Astrocyte (in vitro differentiated cells and primary cell): ENCODE measurements at regions not wholly inside any gene's neighbourhood (a gene's known extent, or its start where the extent isn't known, plus 50 kb on each side); places are given as distances from the start of the nearest gene placed in this dataset.

Experiments
- DNase-seq: peaks from one replicate; pipeline ENCODE4 v3.0.0-alpha.2; 2010; ENCODE audit warnings: low read depth
- FAIRE-seq: peaks from 2 replicates; lab custom pipeline; 2011; peaks lifted over from hg19 to GRCh38; lab: Jason Lieb, UNC
- H2AFZ ChIP-seq: 2 replicates; pipeline ENCODE4 v1.6.0; 2012; ENCODE audit warnings: low read depth, low read length, inconsistent platforms
- H3K27ac ChIP-seq: 2 replicates; pipeline ENCODE4 v1.5.1; 2011; ENCODE audit warnings: low read depth, low read length, inconsistent platforms
- H3K27me3 ChIP-seq: 2 replicates; pipeline ENCODE4 v1.6.0; 2011; ENCODE audit warnings: low read length, inconsistent platforms; ENCODE audit not compliant: insufficient read depth
- H3K36me3 ChIP-seq: 2 replicates; pipeline ENCODE4 v1.5.1; 2011; ENCODE audit warnings: low read length, inconsistent platforms; ENCODE audit not compliant: insufficient read depth
- H3K4me1 ChIP-seq: 2 replicates; pipeline ENCODE4 v1.5.1; 2011; ENCODE audit warnings: low read length, inconsistent platforms; ENCODE audit not compliant: insufficient read depth
- H3K4me2 ChIP-seq: 2 replicates; pipeline ENCODE4 v1.6.0; 2012; ENCODE audit warnings: low read length, inconsistent platforms
- H3K4me3 ChIP-seq: 2 replicates; pipeline ENCODE4 v1.5.1; 2011; ENCODE audit warnings: low read depth, mild to moderate bottlenecking, low read length, inconsistent platforms; ENCODE audit not compliant: insufficient read depth
- H3K79me2 ChIP-seq: 2 replicates; pipeline ENCODE4 v1.6.0; 2012; ENCODE audit warnings: mild to moderate bottlenecking, low read length, inconsistent platforms; ENCODE audit not compliant: insufficient read depth
- H3K9ac ChIP-seq: 2 replicates; pipeline ENCODE4 v1.6.0; 2012; ENCODE audit warnings: mild to moderate bottlenecking, low read length, inconsistent platforms
- H3K9me3 ChIP-seq: 2 replicates; pipeline ENCODE4 v1.5.1; 2012; ENCODE audit warnings: low read depth, mild to moderate bottlenecking, low read length, inconsistent platforms; ENCODE audit not compliant: insufficient read depth
- H4K20me1 ChIP-seq: 2 replicates; pipeline ENCODE4 v1.6.0; 2012; ENCODE audit warnings: low read length, inconsistent platforms; ENCODE audit not compliant: insufficient read depth
- H3K27ac Mint-ChIP-seq: one replicate; pipeline ENCODE4 v1.8.0; 2021; ENCODE audit warnings: mild to moderate bottlenecking, mixed read lengths; ENCODE audit not compliant: unreplicated experiment
- H3K27me3 Mint-ChIP-seq: one replicate; pipeline ENCODE4 v1.8.0; 2021; ENCODE audit warnings: low read depth, mixed read lengths; ENCODE audit not compliant: unreplicated experiment
- H3K36me3 Mint-ChIP-seq: one replicate; pipeline ENCODE4 v1.8.0; 2021; ENCODE audit warnings: low read depth, mixed read lengths; ENCODE audit not compliant: unreplicated experiment
- H3K4me1 Mint-ChIP-seq: one replicate; pipeline ENCODE4 v1.8.0; 2021; ENCODE audit warnings: low read depth, mixed read lengths; ENCODE audit not compliant: unreplicated experiment
- H3K4me3 Mint-ChIP-seq: one replicate; pipeline ENCODE4 v1.8.0; 2021; ENCODE audit warnings: mild to moderate bottlenecking, moderate library complexity, mixed read lengths; ENCODE audit not compliant: unreplicated experiment
- H3K9me3 Mint-ChIP-seq: one replicate; pipeline ENCODE4 v1.8.0; 2021; ENCODE audit warnings: mild to moderate bottlenecking, mixed read lengths; ENCODE audit not compliant: unreplicated experiment
- CTCF ChIP-seq: IDR thresholded peaks from 2 replicates; pipeline ENCODE4 v1.5.1; 2011; ENCODE audit warnings: low read depth, mild to moderate bottlenecking, inconsistent platforms, low read length, moderate library complexity; ENCODE audit not compliant: insufficient read depth
- EZH2 ChIP-seq: IDR thresholded peaks from 2 replicates; pipeline ENCODE4 v1.6.1; 2012; ENCODE audit warnings: mild to moderate bottlenecking, low read length, inconsistent platforms; ENCODE audit not compliant: insufficient read depth

GRCh38 chr5:30626557-30626956 lies 566.9 kb upstream of the CDH6 start:
- TF ChIP-seq CTCF (no peak), EZH2 (no peak)
- H3K9me3 Mint-ChIP-seq = peaks cover 8% of the 10 kb centered on the region
- no peaks in the 10 kb centered on the region for H3K36me3 Mint-ChIP-seq
- H3K4me1 Mint-ChIP-seq = no peaks in the 10 kb centered on the region
- Histone ChIP-seq H3K79me2 (no peaks in the 10 kb centered on the region), H3K36me3 (no peaks in the 10 kb centered on the region), H3K4me3 (no peak overlapping the region), H2AFZ (no peak overlapping the region), H3K9ac (no peak overlapping the region), H3K4me2 (no peak overlapping the region), H3K9me3 (no peaks in the 10 kb centered on the region), H3K4me1 (no peaks in the 10 kb centered on the region), H3K27ac (no peak overlapping the region), H4K20me1 (no peaks in the 10 kb centered on the region), H3K27me3 (no peaks in the 10 kb centered on the region)
- FAIRE-seq (no peak), DNase-seq (no peak)
- no peaks in the 10 kb centered on the region for H3K27me3 Mint-ChIP-seq
- no peak overlapping the region for H3K27ac Mint-ChIP-seq
- no peak overlapping the region for H3K4me3 Mint-ChIP-seq

- H3K4me3 ChIP-seq = no peak overlapping the region
- Mint-ChIP-seq H3K4me3 (no peak overlapping the region), H3K27me3 (no peaks in the 10 kb centered on the region), H3K36me3 (no peaks in the 10 kb centered on the region), H3K27ac (no peak overlapping the region), H3K4me1 (no peaks in the 10 kb centered on the region), H3K9me3 (peaks cover 10% of the 10 kb centered on the region)
- DNase-seq = no peak
- no peak overlapping the region for H3K4me2 ChIP-seq
- H3K9me3 ChIP-seq = no peaks in the 10 kb centered on the region
- H2AFZ ChIP-seq = no peak overlapping the region
- H4K20me1 ChIP-seq = no peaks in the 10 kb centered on the region
- no peaks in the 10 kb centered on the region for H3K79me2 ChIP-seq
- H3K4me1 ChIP-seq = no peaks in the 10 kb centered on the region
- H3K36me3 ChIP-seq = no peaks in the 10 kb centered on the region
- TF ChIP-seq CTCF (no peak), EZH2 (no peak)
- no peak overlapping the region for H3K27ac ChIP-seq
- no peak for FAIRE-seq
- H3K9ac ChIP-seq = no peak overlapping the region
- no peaks in the 10 kb centered on the region for H3K27me3 ChIP-seq
Observed at GRCh38 chr5:30620481-30621085, 572.9 kb upstream of the CDH6 start.

DNA sequence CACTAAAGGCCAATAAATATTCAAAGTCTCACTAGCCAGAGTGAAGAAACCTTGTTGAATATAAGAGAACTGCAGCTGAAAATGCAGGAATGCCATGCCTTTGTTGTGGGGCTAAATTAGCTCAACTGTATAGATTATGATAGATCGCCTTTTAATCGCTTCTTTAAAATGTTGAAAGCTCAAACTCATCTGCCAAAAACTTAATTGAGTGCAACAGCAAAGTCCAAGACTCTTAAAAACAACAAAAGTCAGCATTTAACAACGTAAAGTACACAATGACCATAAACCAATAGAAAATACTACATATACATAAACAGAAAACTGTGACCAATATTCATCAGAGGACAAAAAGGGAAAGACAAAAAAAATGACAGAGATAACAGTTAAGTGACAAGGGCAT lies 585.0 kb upstream of the CDH6 start:
- no peaks in the 10 kb centered on the region for H3K79me2 ChIP-seq
- Mint-ChIP-seq H3K27me3 (no peaks in the 10 kb centered on the region), H3K4me3 (no peak overlapping the region), H3K9me3 (no peaks in the 10 kb centered on the region), H3K36me3 (no peaks in the 10 kb centered on the region), H3K4me1 (no peaks in the 10 kb centered on the region), H3K27ac (no peak overlapping the region)
- no peak overlapping the region for H3K9ac ChIP-seq
- no peaks in the 10 kb centered on the region for H3K9me3 ChIP-seq
- no peaks in the 10 kb centered on the region for H3K27me3 ChIP-seq
- DNase-seq = no peak
- no peaks in the 10 kb centered on the region for H3K4me1 ChIP-seq
- no peak overlapping the region for H3K4me2 ChIP-seq
- no peak overlapping the region for H3K27ac ChIP-seq
- TF ChIP-seq CTCF (no peak), EZH2 (no peak)
- H2AFZ ChIP-seq = no peak overlapping the region
- no peak for FAIRE-seq
- H3K36me3 ChIP-seq = no peaks in the 10 kb centered on the region
- no peak overlapping the region for H3K4me3 ChIP-seq
- no peaks in the 10 kb centered on the region for H4K20me1 ChIP-seq
